Sigmoid colon (tissue), 4 donors: ENCODE measurements at regions not wholly inside any gene's neighbourhood (a gene's known extent, or its start where the extent isn't known, plus 50 kb on each side); places are given as distances from the start of the nearest gene placed in this dataset.

Experiments
- CTCF ChIP-seq, 4 experiments: fragments of 450-650 bp in 3 of 4; fragments of 200-600 bp in 1 of 4; IDR thresholded peaks; one replicate each; pipeline ENCODE4 v1.5.1; 2016 to 2019; ENCODE audit warnings: antibody characterized with exemption in 4 of 4, mild to moderate bottlenecking in 3 of 4, moderate library complexity in 2 of 4
- EP300 ChIP-seq, 4 donors: sonication (generic); formaldehyde crosslinking; IDR thresholded peaks; one replicate each; pipeline ENCODE4 v1.6.1; 2017; ENCODE audit warnings: antibody characterized with exemption in 4 of 4
- POLR2A ChIP-seq, 2 donors: fragments of 450-650 bp; IDR thresholded peaks; one replicate each; pipeline ENCODE4 v1.6.1; 2016; ENCODE audit warnings: antibody characterized with exemption in 2 of 2, mild to moderate bottlenecking in 2 of 2, moderate library complexity in 2 of 2
- POLR2AphosphoS5 ChIP-seq, 4 donors: sonication (generic); formaldehyde crosslinking; IDR thresholded peaks; one replicate each; pipeline ENCODE4 v1.6.1; 2017; ENCODE audit warnings: antibody characterized with exemption in 4 of 4

DNA sequence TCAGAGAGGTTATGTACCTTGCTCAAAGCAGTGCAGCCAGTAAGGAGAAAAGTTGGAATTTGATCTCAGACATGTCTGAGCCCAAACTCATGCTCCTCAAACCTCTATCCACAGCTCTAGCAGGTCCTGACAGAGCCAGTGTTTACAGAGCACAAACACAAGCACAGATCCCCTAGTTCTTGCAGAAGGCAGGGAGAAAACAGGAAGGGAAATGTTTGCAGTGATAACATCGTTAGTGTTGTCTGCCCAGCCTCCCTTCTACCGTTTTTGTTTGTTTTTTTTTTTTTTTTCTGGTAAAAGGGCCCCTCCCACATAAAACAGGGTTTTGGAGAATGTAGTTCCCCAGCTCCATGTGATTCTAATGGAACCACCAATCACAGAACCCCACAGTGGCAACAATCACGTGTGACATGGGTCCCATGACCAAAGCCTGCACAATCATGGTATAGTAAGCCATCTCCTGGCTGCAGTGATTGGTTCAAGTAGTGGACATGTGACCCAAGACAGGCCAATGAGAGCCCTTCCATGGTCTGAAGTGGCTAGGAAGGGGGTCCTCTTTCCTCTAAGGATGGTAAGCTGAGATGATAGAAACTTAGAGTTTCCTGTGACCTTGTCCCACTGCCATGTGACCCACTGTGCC is 513.4 kb downstream of the MED13L start:
- TF ChIP-seq CTCF (IDR thresholded peaks at IDR 0.05) (no peak), POLR2A (IDR thresholded peaks at IDR 0.05) (no peak), EP300 (IDR thresholded peaks at IDR 0.05) (no peak), POLR2AphosphoS5 (IDR thresholded peaks at IDR 0.05) (no peak)
